Naive thymus-derived CD4-positive, alpha-beta T cell (primary cell): ENCODE measurements at regions not wholly inside any gene's neighbourhood (a gene's known extent, or its start where the extent isn't known, plus 50 kb on each side); places are given as distances from the start of the nearest gene placed in this dataset.

ENCODE experiments used
- ATAC-seq: fragments of 150-1000 bp; cut with Tn5 transposase; 2 replicates; pipeline ENCODE4 v1.10.0; 2021; ENCODE audit warnings: mild to moderate bottlenecking, moderate library complexity
- CTCF ChIA-PET: fragments of 350-600 bp; sonication (Branson Sonifier 250); formaldehyde crosslinking; loops from one replicate; lab custom pipeline; 2021; ENCODE audit warnings: antibody characterized with exemption; lab: Charles Lee
- POLR2A ChIA-PET: fragments of 350-600 bp; sonication (Branson Sonifier 250); formaldehyde crosslinking; loops from one replicate; lab custom pipeline; 2021; ENCODE audit warnings: antibody characterized with exemption, inconsistent platforms; lab: Charles Lee
- DNase-seq, 9 donors: peaks; one replicate each; pipeline versions ENCODE4 v3.0.0 to v3.0.0-alpha.2; 2020 to 2022; ENCODE audit warnings: mixed read lengths in 1 of 9
- H3K27ac ChIP-seq: one replicate; pipeline ENCODE4 v1.7.0; 2013; ENCODE audit warnings: mild to moderate bottlenecking, low read depth, low read length, moderate library complexity
- H3K27me3 ChIP-seq, 2 donors: one replicate each; pipeline ENCODE4 v1.7.0; 2013; ENCODE audit warnings: low read length in 2 of 2, mild to moderate bottlenecking in 2 of 2, moderate library complexity in 2 of 2; ENCODE audit not compliant: control insufficient read depth in 2 of 2, insufficient read depth in 2 of 2
- H3K36me3 ChIP-seq, 3 experiments: 1 replicate in 2 of 3; 2 replicates in 1 of 3; pipeline ENCODE4 v1.7.0; 2013; ENCODE audit warnings: low read length in 3 of 3, mild to moderate bottlenecking in 3 of 3, moderate library complexity in 1 of 3; ENCODE audit not compliant: insufficient read depth in 3 of 3, control insufficient read depth in 2 of 3
- H3K4me1 ChIP-seq, 2 donors: one replicate each; pipeline ENCODE4 v1.7.0; 2013; ENCODE audit warnings: low read length in 2 of 2, mild to moderate bottlenecking in 2 of 2, moderate library complexity in 1 of 2; ENCODE audit not compliant: control insufficient read depth in 2 of 2, insufficient read depth in 2 of 2
- H3K4me3 ChIP-seq: 2 replicates; pipeline ENCODE4 v1.7.0; 2013; ENCODE audit warnings: mild to moderate bottlenecking, low read length
- H3K9me3 ChIP-seq, 3 experiments: 1 replicate in 2 of 3; 2 replicates in 1 of 3; pipeline ENCODE4 v1.7.0; 2013; ENCODE audit warnings: low read length in 3 of 3; ENCODE audit not compliant: control insufficient read depth in 2 of 3
- H3K27ac Mint-ChIP-seq, 9 donors: one replicate each; pipeline ENCODE4 v1.8.0; 2020 to 2022; ENCODE audit warnings: mixed read lengths in 9 of 9, mild to moderate bottlenecking in 8 of 9, moderate library complexity in 5 of 9, inconsistent platforms in 2 of 9
- H3K27me3 Mint-ChIP-seq, 5 donors: one replicate each; pipeline ENCODE4 v1.8.0; 2021 to 2022; ENCODE audit warnings: mixed read lengths in 5 of 5, mild to moderate bottlenecking in 1 of 5
- H3K36me3 Mint-ChIP-seq, 5 donors: one replicate each; pipeline ENCODE4 v1.8.0; 2020 to 2022; ENCODE audit warnings: mixed read lengths in 5 of 5, mild to moderate bottlenecking in 3 of 5, inconsistent platforms in 1 of 5
- H3K4me1 Mint-ChIP-seq, 7 donors: one replicate each; pipeline ENCODE4 v1.8.0; 2020 to 2022; ENCODE audit warnings: mixed read lengths in 7 of 7, mild to moderate bottlenecking in 3 of 7, inconsistent platforms in 1 of 7
- H3K4me3 Mint-ChIP-seq, 10 donors: one replicate each; pipeline ENCODE4 v1.8.0; 2020 to 2022; ENCODE audit warnings: mild to moderate bottlenecking in 10 of 10, mixed read lengths in 10 of 10, moderate library complexity in 6 of 10, inconsistent platforms in 2 of 10
- H3K9me3 Mint-ChIP-seq, 11 donors: one replicate each; pipeline ENCODE4 v1.8.0; 2020 to 2022; ENCODE audit warnings: mixed read lengths in 11 of 11, mild to moderate bottlenecking in 4 of 11, inconsistent platforms in 1 of 11, moderate library complexity in 1 of 11
- intact Hi-C, 2 donors: fragments of 100-400 bp; cut with micrococcal nuclease; formaldehyde crosslinking; loops; one replicate each; pipeline ENCODE4 v1.15.1; 2023

DNA sequence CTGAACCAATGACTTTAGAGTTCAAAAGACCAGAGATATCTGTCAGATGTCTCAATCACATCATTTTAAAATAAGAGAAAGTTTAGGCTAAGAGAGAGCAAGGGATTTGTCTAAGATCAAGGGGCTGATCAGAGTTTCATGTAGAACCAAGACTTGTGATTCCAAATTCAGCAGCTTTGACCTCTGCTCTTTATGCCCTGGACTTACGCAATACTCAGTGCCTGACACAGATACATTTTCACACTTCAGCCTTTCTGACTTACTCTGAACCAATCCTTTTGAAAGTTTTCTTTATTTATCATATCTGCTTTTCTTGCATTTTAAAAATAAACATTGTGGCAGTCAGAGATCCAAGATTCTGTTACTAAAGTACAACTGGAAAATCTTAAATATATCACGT lies 428.0 kb downstream of the PLPP3 start:
- ChIA-PET CTCF (no interaction called here), POLR2A (no interaction called here)
- H3K4me1 ChIP-seq, result no peaks in the 10 kb centered on the region
- H3K27me3 ChIP-seq, result no peaks in the 10 kb centered on the region
- Mint-ChIP-seq H3K4me1 (no peaks in the 10 kb centered on the region), H3K36me3 (no peaks in the 10 kb centered on the region), H3K9me3 (peaks cover 0 to 5% (median 0%) of the 10 kb centered on the region in 11 donors), H3K27me3 (peaks cover 0 to 4% (median 0%) of the 10 kb centered on the region in 5 donors), H3K4me3 (no peak overlapping the region), H3K27ac (no peak overlapping the region)
- ATAC-seq (no peak), DNase-seq (no peak)
- H3K4me3 ChIP-seq, result no peak overlapping the region
- no peak overlapping the region for H3K27ac ChIP-seq
- intact Hi-C loops, result no loop called here
- H3K9me3 ChIP-seq, result no peaks in the 10 kb centered on the region
- no peaks in the 10 kb centered on the region for H3K36me3 ChIP-seq

DNA sequence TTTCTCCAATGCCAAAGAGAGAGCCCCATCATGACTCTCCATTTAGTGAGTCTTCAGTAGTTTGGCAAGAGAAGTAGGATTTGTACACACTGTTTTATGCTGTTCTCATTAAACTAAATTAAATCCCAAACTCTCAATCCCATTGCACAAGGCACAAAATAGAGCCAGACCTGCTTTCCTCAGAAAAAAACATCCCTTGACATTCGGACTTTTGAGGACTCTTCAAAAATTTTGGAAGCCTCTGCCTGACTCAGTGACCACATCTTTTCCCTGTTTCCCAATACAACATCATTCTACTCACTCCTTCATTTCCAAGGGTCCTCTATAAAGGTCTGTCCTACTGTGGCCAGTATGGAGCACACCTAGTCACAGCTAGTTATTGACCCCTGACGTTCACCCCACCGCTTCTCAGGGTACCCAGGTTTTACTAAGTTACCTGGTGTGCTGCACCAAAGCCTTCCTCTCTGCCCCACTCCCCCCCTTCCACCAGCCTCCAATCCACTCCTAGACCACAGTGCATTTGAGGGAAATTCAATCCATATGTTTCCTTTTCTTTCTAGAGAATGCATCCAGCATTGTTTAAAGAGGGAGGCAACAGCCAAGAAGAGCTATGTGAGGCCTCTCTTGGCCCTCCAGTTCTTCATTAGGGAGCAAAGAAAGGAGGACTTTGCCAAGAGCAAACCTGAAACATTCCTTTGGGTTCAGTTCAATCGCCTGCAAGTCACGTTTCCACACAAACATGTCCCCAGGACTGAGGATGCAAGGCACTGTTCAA lies 428.7 kb downstream of the PLPP3 start:
- H3K27me3 ChIP-seq, result no peaks in the 10 kb centered on the region
- H3K36me3 ChIP-seq, result no peaks in the 10 kb centered on the region
- H3K9me3 Mint-ChIP-seq, result peaks cover 0 to 5% (median 0%) of the 10 kb centered on the region in 11 donors
- no peak for DNase-seq
- H3K4me3 ChIP-seq, result no peak overlapping the region
- H3K27me3 Mint-ChIP-seq, result peaks cover 0 to 4% (median 0%) of the 10 kb centered on the region in 5 donors
- no peaks in the 10 kb centered on the region for H3K4me1 ChIP-seq
- no peak overlapping the region for H3K27ac ChIP-seq
- no peaks in the 10 kb centered on the region for H3K36me3 Mint-ChIP-seq
- POLR2A ChIA-PET, result no interaction called here
- H3K4me1 Mint-ChIP-seq, result no peaks in the 10 kb centered on the region
- no peaks in the 10 kb centered on the region for H3K9me3 ChIP-seq
- intact Hi-C loops, result no loop called here
- CTCF ChIA-PET, result no interaction called here
- no peak overlapping the region for H3K27ac Mint-ChIP-seq
- no peak for ATAC-seq
- H3K4me3 Mint-ChIP-seq, result no peak overlapping the region

DNA sequence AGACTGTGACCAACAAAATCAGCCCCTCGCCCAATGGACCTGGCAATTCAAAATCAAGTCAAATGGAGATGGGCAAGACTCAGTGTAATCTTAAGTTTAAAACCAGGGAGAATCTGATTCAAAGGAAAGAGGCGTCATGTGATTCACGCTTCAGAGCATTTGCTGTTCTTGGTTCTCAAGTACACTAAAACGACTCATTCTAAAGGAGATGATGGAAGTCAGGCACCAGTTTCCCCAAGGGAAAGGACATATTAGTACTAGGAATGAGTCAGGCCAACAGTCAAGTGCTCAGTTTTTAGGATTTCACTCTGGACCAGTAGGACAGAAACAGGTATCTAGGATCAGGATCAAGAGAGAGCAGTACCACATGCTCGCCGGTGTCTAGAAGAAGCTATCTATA lies 429.6 kb downstream of the PLPP3 start:
- no peaks in the 10 kb centered on the region for H3K27me3 ChIP-seq
- peaks cover 0 to 4% (median 0%) of the 10 kb centered on the region in 5 donors for H3K27me3 Mint-ChIP-seq
- DNase-seq (no peak), ATAC-seq (no peak)
- peaks cover 0 to 5% (median 0%) of the 10 kb centered on the region in 11 donors for H3K9me3 Mint-ChIP-seq
- no peaks in the 10 kb centered on the region for H3K4me1 ChIP-seq
- H3K27ac Mint-ChIP-seq, result no peak overlapping the region
- ChIA-PET CTCF (no interaction called here), POLR2A (no interaction called here)
- H3K36me3 Mint-ChIP-seq, result no peaks in the 10 kb centered on the region
- H3K4me3 ChIP-seq, result no peak overlapping the region
- intact Hi-C loops, result no loop called here
- no peaks in the 10 kb centered on the region for H3K9me3 ChIP-seq
- no peak overlapping the region for H3K27ac ChIP-seq
- no peaks in the 10 kb centered on the region for H3K4me1 Mint-ChIP-seq
- no peak overlapping the region for H3K4me3 Mint-ChIP-seq
- H3K36me3 ChIP-seq, result no peaks in the 10 kb centered on the region

DNA sequence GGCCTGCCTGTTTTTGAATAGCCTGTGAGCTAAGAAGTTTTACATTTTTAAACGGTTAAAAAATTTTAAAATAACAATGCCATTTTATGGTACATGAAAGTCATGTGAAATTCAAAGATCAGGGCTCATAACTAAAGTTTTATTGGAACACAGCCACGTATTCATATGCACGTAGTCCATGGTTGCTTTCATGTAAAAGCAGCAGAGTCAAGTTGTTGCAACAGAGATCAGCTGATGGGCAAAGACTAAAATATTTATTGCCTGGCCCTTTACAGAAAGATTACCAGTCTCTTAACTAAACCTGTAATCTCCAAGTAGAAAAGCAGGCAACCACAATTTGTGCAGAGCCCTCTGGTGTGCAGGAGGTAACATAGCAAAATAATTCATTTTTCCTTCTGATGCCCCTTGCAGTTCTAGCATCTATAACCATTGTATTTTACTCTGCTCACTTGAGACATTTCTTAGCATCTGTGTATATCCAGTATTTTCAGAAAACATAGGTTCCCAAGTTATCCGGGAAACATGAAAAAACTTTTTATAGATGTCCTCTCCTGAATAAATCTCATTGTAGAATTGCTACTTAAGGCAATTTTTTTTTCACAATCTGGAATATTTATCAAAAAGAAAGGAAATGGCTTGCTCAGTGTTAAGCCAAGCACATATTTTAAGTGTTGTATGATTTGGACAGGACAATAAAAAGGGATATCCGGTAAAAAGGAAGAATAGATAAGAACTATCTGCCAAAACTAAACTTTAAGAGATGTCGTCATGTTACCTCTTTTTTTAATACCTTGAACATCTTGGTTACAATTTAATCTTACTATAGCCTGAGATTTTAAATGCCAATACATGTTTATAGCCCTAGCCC lies 430.8 kb downstream of the PLPP3 start:
- Histone ChIP-seq H3K36me3 (no peaks in the 10 kb centered on the region), H3K4me3 (no peak overlapping the region), H3K27me3 (no peaks in the 10 kb centered on the region), H3K27ac (no peak overlapping the region), H3K9me3 (no peaks in the 10 kb centered on the region), H3K4me1 (no peaks in the 10 kb centered on the region)
- intact Hi-C loops, result no loop called here
- Mint-ChIP-seq H3K27ac (no peak overlapping the region), H3K36me3 (no peaks in the 10 kb centered on the region), H3K9me3 (peaks cover 0 to 7% (median 0%) of the 10 kb centered on the region in 11 donors), H3K4me1 (no peaks in the 10 kb centered on the region), H3K4me3 (no peak overlapping the region), H3K27me3 (peaks cover 0 to 4% (median 0%) of the 10 kb centered on the region in 5 donors)
- ATAC-seq, result no peak
- CTCF ChIA-PET, result no interaction called here
- POLR2A ChIA-PET, result no interaction called here
- no peak for DNase-seq

DNA sequence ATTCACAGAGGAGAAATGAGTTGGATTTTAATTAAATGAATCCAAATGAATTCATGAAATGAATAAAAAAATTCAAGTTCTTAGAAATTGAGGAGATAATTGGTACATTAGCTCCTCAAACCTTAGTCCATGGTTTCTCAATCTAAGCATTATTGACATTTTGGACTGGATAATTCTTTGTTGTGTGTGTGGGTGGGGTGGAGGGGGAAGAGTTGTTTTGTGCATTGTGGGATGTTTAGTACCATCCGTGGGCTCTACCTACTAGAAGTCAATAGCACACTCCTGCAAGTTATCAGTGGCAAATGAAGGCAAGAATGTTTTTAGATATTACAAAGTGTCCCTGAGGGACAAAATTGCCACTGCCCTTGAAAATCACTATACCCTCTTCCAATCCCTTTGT lies 431.9 kb downstream of the PLPP3 start:
- no peak for ATAC-seq
- DNase-seq, result no peak
- Mint-ChIP-seq H3K27me3 (peaks cover 0 to 4% (median 0%) of the 10 kb centered on the region in 5 donors), H3K9me3 (peaks cover 0 to 9% (median 0%) of the 10 kb centered on the region in 11 donors), H3K4me3 (no peak overlapping the region), H3K4me1 (no peaks in the 10 kb centered on the region), H3K36me3 (no peaks in the 10 kb centered on the region), H3K27ac (no peak overlapping the region)
- no peak overlapping the region for H3K4me3 ChIP-seq
- POLR2A ChIA-PET, result no interaction called here
- no peaks in the 10 kb centered on the region for H3K9me3 ChIP-seq
- H3K27me3 ChIP-seq, result no peaks in the 10 kb centered on the region
- CTCF ChIA-PET, result no interaction called here
- intact Hi-C loops, result no loop called here
- H3K27ac ChIP-seq, result no peak overlapping the region
- no peaks in the 10 kb centered on the region for H3K36me3 ChIP-seq
- H3K4me1 ChIP-seq, result no peaks in the 10 kb centered on the region

DNA sequence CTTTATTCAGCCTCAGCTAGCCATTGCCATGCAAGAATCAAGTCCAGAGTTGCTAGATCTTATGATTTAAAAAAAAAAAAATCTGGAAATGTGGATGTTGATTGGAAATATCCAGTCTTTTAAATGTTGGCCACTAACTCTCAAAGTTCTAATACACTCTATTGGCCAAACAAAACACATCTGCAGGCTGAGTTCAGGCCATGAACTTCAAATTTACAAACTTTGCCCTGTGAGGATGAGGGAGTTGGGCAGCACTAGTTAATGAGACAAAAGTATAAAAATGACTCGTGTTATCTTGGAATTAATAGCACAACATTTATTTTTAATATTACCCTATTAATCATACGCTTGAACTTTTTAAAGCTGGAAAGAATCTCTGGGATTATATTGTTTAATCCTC lies 432.3 kb downstream of the PLPP3 start:
- H3K9me3 Mint-ChIP-seq, result peaks cover 0 to 12% (median 0%) of the 10 kb centered on the region in 11 donors
- DNase-seq, result no peak
- H3K36me3 Mint-ChIP-seq, result no peaks in the 10 kb centered on the region
- no peak for ATAC-seq
- no peak overlapping the region for H3K4me3 Mint-ChIP-seq
- no peak overlapping the region for H3K27ac ChIP-seq
- H3K4me1 ChIP-seq, result no peaks in the 10 kb centered on the region
- ChIA-PET CTCF (no interaction called here), POLR2A (no interaction called here)
- H3K4me1 Mint-ChIP-seq, result no peaks in the 10 kb centered on the region
- H3K27me3 ChIP-seq, result no peaks in the 10 kb centered on the region
- no peaks in the 10 kb centered on the region for H3K9me3 ChIP-seq
- peaks cover 0 to 4% (median 0%) of the 10 kb centered on the region in 5 donors for H3K27me3 Mint-ChIP-seq
- intact Hi-C loops, result no loop called here
- no peak overlapping the region for H3K27ac Mint-ChIP-seq
- no peak overlapping the region for H3K4me3 ChIP-seq
- H3K36me3 ChIP-seq, result no peaks in the 10 kb centered on the region
